RWPE1 (cell line): ENCODE measurements at regions not wholly inside any gene's neighbourhood (a gene's known extent, or its start where the extent isn't known, plus 50 kb on each side); places are given as distances from the start of the nearest gene placed in this dataset.
A peak's percentile ranks its signal among the peaks of the same experiment; 100 is the strongest.

Source experiments
- CTCF ChIA-PET: fragments of 350-600 bp; sonication (Branson Sonifier 250); formaldehyde crosslinking; extraction: SDS; loops from one replicate; lab custom pipeline; 2021; lab: Yijun Ruan, JAX
- POLR2A ChIA-PET: fragments of 400-600 bp; formaldehyde crosslinking; extraction: SDS; loops from one replicate; lab custom pipeline; 2020; ENCODE audit warnings: antibody characterized with exemption; ENCODE audit not compliant: low non-redundant PET; lab: Yijun Ruan, JAX
- DNase-seq: peaks from one replicate; pipeline ENCODE4 v3.0.0; 2012; ENCODE audit warnings: low spot score
- H3K27ac ChIP-seq: fragments of 450-650 bp; 2 replicates; pipeline ENCODE4 v1.5.1; 2017
- CTCF ChIP-seq: fragments of 450-650 bp; conservative IDR thresholded peaks from 2 replicates; pipeline ENCODE4 v1.5.1; 2017; ENCODE audit warnings: low read depth, mild to moderate bottlenecking

- DNase-seq = no peak
- no peak overlapping the region for H3K27ac ChIP-seq
- no peak for TF ChIP-seq CTCF
- ChIA-PET POLR2A (no interaction called here), CTCF (no interaction called here)
Observed at GRCh38 chr2:65558743-65559142, 126.3 kb upstream of the SPRED2 start.

GRCh38 chr2:65557616-65558573 is 125.5 kb upstream of the SPRED2 start:
- DNase-seq = no peak
- TF ChIP-seq CTCF = no peak
- ChIA-PET POLR2A (no interaction called here), CTCF (interaction anchor here (0.6 kb wide), 2 partner anchors 235 to 501 kb away, joined by 3 to 4 read pairs; no protein-coding TSS in a partner anchor)
- no peak overlapping the region for H3K27ac ChIP-seq

GRCh38 chr2:65554765-65555591 is 122.6 kb upstream of the SPRED2 start:
- DNase-seq = no peak

GRCh38 chr2:65553504-65554074 is 121.2 kb upstream of the SPRED2 start:
- TF ChIP-seq CTCF = 0 out of 2 replicates have a peak, but pooled peaks have one; percentile 35
- H3K27ac ChIP-seq = no peak overlapping the region
- POLR2A ChIA-PET = no interaction called here
- CTCF ChIA-PET = interaction anchor here (0.7 to 0.8 kb wide), 2 partner anchors 157 to 198 kb away, joined by 4 read pairs; no protein-coding TSS in a partner anchor
- no peak for DNase-seq

More at GRCh38 chr2:65554765-65555591, 122.6 kb upstream of the SPRED2 start:
- ChIA-PET CTCF (interaction anchor here (0.6 kb wide), 2 partner anchors 10 to 20 kb away, joined by 3 to 4 read pairs; no protein-coding TSS in a partner anchor), POLR2A (no interaction called here)
- TF ChIP-seq CTCF = no peak
- no peak overlapping the region for H3K27ac ChIP-seq

GRCh38 chr2:65551528-65551927 is 119.1 kb upstream of the SPRED2 start:
- TF ChIP-seq CTCF = no peak
- no peak overlapping the region for H3K27ac ChIP-seq
- ChIA-PET POLR2A (no interaction called here), CTCF (no interaction called here)
- no peak for DNase-seq

DNA sequence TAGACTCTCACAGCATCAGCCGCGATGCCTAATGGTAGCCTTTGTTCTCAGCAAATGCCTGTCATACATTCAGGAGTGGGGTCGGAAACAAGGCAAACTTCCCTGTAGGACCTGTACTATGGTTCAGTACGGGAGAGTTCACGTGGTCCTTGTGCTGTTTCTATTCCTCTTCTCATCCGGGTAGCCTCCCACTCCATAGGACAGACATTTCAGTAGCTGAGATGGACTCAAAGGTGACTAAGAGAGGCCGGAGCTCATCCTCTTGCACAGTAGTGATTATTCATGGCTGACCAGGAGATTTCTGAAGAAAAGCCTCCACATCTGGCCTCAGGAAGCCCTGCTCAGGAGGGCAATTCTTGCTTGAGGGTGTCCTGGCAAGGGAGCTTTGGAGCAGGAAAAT is 117.8 kb upstream of the SPRED2 start:
- H3K27ac ChIP-seq = no peak overlapping the region
- CTCF ChIA-PET = interaction anchor here (0.7 kb wide), 1 partner anchor 275 kb away, joined by 3 read pairs; no protein-coding TSS in a partner anchor
- DNase-seq = no peak
- POLR2A ChIA-PET = no interaction called here
- no peak for TF ChIP-seq CTCF
